ENCODE measurements at regions not wholly inside any gene's neighbourhood (a gene's known extent, or its start where the extent isn't known, plus 50 kb on each side); places are given as distances from the start of the nearest gene placed in this dataset.
"Not testable (repeated sequence)": the region's sequence is repeated elsewhere in the genome, so short reads cannot be mapped to it uniquely, and the experiment has no call there.

DNA sequence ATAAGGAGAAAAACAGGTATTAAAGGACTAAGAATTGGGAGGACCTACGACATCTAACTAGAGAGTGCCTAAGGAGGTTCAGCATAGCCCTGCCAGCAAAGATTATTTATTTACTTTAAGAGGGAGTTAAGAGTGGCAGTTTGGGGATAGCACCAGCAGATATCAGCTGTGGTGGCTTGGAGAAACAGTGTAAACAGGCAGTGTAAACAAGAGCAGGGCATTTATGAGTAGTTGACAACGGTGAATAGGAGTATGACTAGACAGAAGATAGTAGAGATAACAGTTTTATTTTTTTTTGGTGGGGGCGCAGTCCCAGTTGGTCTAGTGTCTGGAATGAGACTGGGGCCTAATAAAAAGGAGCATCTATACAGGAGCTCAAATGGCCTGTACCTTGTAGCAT lies 115.2 kb downstream of the PCDH10 start:
- intact Hi-C loops (cut with micrococcal nuclease; ENCODE audit: unreplicated experiment); H3K4me3 ChIP-seq (ENCODE audit: low read depth in 2 of 2, low read length in 2 of 2); H3K4me1 ChIP-seq (ENCODE audit: control insufficient read depth, insufficient read depth, low read length); H3K36me3 ChIP-seq (ENCODE audit: control insufficient read depth, insufficient read depth, low read length); CTCF ChIA-PET; H3K9me3 ChIP-seq (ENCODE audit: control insufficient read depth, insufficient read depth, low read depth, low read length); ATAC-seq; DNase-seq (ENCODE audit: low read depth, low spot score); in situ Hi-C loops (cut with HindIII; ENCODE audit: low pct_unique_long_range_greater_than_20kb, low sequenced_read_pairs); BruUV-seq (replicated peaks); POLR2A ChIA-PET; H3K27me3 ChIP-seq (ENCODE audit: control insufficient read depth, insufficient read depth, low read length); H3K27ac ChIP-seq (ENCODE audit: low read length): not testable (repeated sequence)

DNA sequence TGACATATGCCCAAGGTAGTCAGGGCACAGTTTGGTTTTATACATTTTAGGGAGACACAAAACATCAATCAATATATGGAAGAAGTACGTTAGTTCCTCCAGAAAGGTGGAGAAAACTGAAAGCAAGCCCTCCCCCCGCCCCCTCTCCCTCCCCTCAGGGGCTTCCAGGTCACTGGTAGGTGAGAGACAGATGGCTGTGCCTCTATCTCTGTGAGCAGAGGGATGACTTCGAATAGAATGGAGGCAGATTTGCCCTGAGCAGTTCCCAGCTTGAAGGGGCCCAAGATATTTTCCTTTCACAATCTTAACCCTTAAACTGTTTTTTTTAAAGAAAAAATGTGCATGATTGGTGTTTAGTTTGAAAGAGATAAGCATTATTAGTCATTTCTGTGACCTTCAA lies 114.0 kb downstream of the PCDH10 start:
- no peak for DNase-seq (ENCODE audit: low read depth, low spot score)
- H3K9me3 ChIP-seq (ENCODE audit: control insufficient read depth, insufficient read depth, low read depth, low read length) = no peaks in the 10 kb centered on the region
- H3K4me3 ChIP-seq (ENCODE audit: low read depth in 2 of 2, low read length in 2 of 2) = no peak overlapping the region
- H3K27me3 ChIP-seq (ENCODE audit: control insufficient read depth, insufficient read depth, low read length) = no peaks in the 10 kb centered on the region
- CTCF ChIA-PET = no interaction called here
- intact Hi-C loops (cut with micrococcal nuclease; ENCODE audit: unreplicated experiment) (no loop called here), in situ Hi-C loops (cut with HindIII; ENCODE audit: low pct_unique_long_range_greater_than_20kb, low sequenced_read_pairs) (no loop called here)
- H3K4me1 ChIP-seq (ENCODE audit: control insufficient read depth, insufficient read depth, low read length) = no peaks in the 10 kb centered on the region
- TF ChIP-seq SIN3A (IDR thresholded peaks at IDR 0.05; ENCODE audit: borderline replicate concordance, insufficient read depth, low read depth, low read length) (no peak), TCF7L2 (IDR thresholded peaks at IDR 0.05; ENCODE audit: low read depth, low read length) (no peak), POLR2AphosphoS5 (IDR thresholded peaks at IDR 0.05; ENCODE audit: low read depth, low read length) (no peak), REST (IDR thresholded peaks at IDR 0.05; ENCODE audit: insufficient read depth in 1 of 2, low read depth in 2 of 2, low read length in 1 of 2) (no peak)
- TF ChIP-seq, protein P1, sequence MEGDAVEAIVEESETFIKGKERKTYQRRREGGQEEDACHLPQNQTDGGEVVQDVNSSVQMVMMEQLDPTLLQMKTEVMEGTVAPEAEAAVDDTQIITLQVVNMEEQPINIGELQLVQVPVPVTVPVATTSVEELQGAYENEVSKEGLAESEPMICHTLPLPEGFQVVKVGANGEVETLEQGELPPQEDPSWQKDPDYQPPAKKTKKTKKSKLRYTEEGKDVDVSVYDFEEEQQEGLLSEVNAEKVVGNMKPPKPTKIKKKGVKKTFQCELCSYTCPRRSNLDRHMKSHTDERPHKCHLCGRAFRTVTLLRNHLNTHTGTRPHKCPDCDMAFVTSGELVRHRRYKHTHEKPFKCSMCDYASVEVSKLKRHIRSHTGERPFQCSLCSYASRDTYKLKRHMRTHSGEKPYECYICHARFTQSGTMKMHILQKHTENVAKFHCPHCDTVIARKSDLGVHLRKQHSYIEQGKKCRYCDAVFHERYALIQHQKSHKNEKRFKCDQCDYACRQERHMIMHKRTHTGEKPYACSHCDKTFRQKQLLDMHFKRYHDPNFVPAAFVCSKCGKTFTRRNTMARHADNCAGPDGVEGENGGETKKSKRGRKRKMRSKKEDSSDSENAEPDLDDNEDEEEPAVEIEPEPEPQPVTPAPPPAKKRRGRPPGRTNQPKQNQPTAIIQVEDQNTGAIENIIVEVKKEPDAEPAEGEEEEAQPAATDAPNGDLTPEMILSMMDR (IDR thresholded peaks at IDR 0.05) = no peak
- BruUV-seq (replicated peaks) = no TSS peak
- ATAC-seq = no peak
- POLR2A ChIA-PET = no interaction called here
- no peaks in the 10 kb centered on the region; the same call in 1 of the 2 replicates for H3K36me3 ChIP-seq (ENCODE audit: control insufficient read depth, insufficient read depth, low read length)
- no peak overlapping the region for H3K27ac ChIP-seq (ENCODE audit: low read length)

DNA sequence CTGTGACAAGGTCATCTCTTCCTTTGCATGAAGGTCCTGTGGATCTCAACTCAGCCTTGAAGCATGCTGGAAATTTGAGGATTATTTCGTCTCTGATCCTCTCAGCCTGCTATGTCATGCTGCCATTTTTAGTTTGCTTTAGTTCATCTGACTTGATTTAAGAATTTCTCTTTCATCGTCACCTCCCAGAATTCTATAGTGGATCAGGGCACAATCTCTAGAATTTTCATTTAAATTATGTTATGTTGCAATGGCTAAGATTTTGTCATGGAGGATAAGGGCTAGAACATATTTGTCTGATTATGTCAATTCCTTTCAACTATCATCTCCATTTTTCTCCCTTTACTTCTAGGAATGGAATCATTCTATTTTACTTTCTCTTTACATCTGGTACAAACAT lies 98.8 kb downstream of the PCDH10 start:
- CTCF ChIA-PET = no interaction called here
- Histone ChIP-seq H3K27ac (ENCODE audit: low read length) (no peak overlapping the region), H3K4me3 (ENCODE audit: low read depth in 2 of 2, low read length in 2 of 2) (no peak overlapping the region), H3K27me3 (ENCODE audit: control insufficient read depth, insufficient read depth, low read length) (no peaks in the 10 kb centered on the region), H3K36me3 (ENCODE audit: control insufficient read depth, insufficient read depth, low read length) (no peaks in the 10 kb centered on the region), H3K4me1 (ENCODE audit: control insufficient read depth, insufficient read depth, low read length) (no peaks in the 10 kb centered on the region), H3K9me3 (ENCODE audit: control insufficient read depth, insufficient read depth, low read depth, low read length) (no peaks in the 10 kb centered on the region)
- no peak for ATAC-seq
- TF ChIP-seq, protein P1 (IDR thresholded peaks at IDR 0.05) = no peak
- TF ChIP-seq REST (IDR thresholded peaks at IDR 0.05; ENCODE audit: insufficient read depth in 1 of 2, low read depth in 2 of 2, low read length in 1 of 2) = no peak
- TF ChIP-seq POLR2AphosphoS5 (IDR thresholded peaks at IDR 0.05; ENCODE audit: low read depth, low read length) = no peak
- TF ChIP-seq TCF7L2 (IDR thresholded peaks at IDR 0.05; ENCODE audit: low read depth, low read length) = no peak
- TF ChIP-seq SIN3A (IDR thresholded peaks at IDR 0.05; ENCODE audit: borderline replicate concordance, insufficient read depth, low read depth, low read length) = no peak
- intact Hi-C loops (cut with micrococcal nuclease; ENCODE audit: unreplicated experiment) = no loop called here
- no peak for DNase-seq (ENCODE audit: low read depth, low spot score)
- in situ Hi-C loops (cut with HindIII; ENCODE audit: low pct_unique_long_range_greater_than_20kb, low sequenced_read_pairs) = no loop called here
- POLR2A ChIA-PET = no interaction called here
- BruUV-seq (replicated peaks) = no TSS peak

Measured in Panc1 (cell line).